H1 (cell line): ENCODE measurements at regions not wholly inside any gene's neighbourhood (a gene's known extent, or its start where the extent isn't known, plus 50 kb on each side); places are given as distances from the start of the nearest gene placed in this dataset.

Experiments
- CTCF ChIA-PET: fragments of 300-600 bp; sonication (Branson Sonifier 250); formaldehyde crosslinking; loops from one replicate; lab custom pipeline; 2021; ENCODE audit not compliant: partially characterized antibody; lab: Charles Lee
- POLR2A ChIA-PET: fragments of 300-600 bp; sonication (Branson Sonifier 250); formaldehyde crosslinking; loops from one replicate; lab custom pipeline; 2021; ENCODE audit warnings: inconsistent platforms; ENCODE audit not compliant: partially characterized antibody; lab: Charles Lee
- DNase-seq, 2 experiments: peaks; one replicate each; pipeline versions ENCODE4 v3.0.0 to v3.0.0-alpha.2; 2010 to 2022; ENCODE audit warnings: low spot score in 2 of 2, low read depth in 1 of 2, mixed read lengths in 1 of 2
- FAIRE-seq: peaks from 2 replicates; lab custom pipeline; 2011; peaks lifted over from hg19 to GRCh38; lab: Jason Lieb, UNC
- H2AFZ ChIP-seq: 2 replicates; pipeline ENCODE4 v1.8.1; 2012; ENCODE audit warnings: low read length, inconsistent platforms
- H2AK5ac ChIP-seq: 2 replicates; pipeline ENCODE4 v1.6.1; 2013; ENCODE audit warnings: low read depth, low read length
- H2BK120ac ChIP-seq: replicated peaks from 2 replicates; pipeline ENCODE3; 2013; ENCODE audit warnings: low read depth, low read length, inconsistent platforms
- H2BK12ac ChIP-seq: 2 replicates; pipeline ENCODE4 v1.6.1; 2013; ENCODE audit warnings: low read depth, low read length
- H2BK15ac ChIP-seq: 2 replicates; pipeline ENCODE4 v1.6.1; 2013; ENCODE audit warnings: low read length
- H2BK20ac ChIP-seq: 2 replicates; pipeline ENCODE4 v1.6.1; 2013; ENCODE audit warnings: low read length
- H2BK5ac ChIP-seq: 2 replicates; pipeline ENCODE4 v1.6.1; 2013; ENCODE audit warnings: low read depth, low read length
- H3K14ac ChIP-seq: 2 replicates; pipeline ENCODE4 v1.6.1; 2013; ENCODE audit warnings: inconsistent platforms; ENCODE audit not compliant: insufficient read length
- H3K18ac ChIP-seq: 2 replicates; pipeline ENCODE4 v1.6.1; 2013; ENCODE audit warnings: low read length; ENCODE audit errors: extremely low read depth
- H3K23ac ChIP-seq: 2 replicates; pipeline ENCODE4 v1.6.1; 2013; ENCODE audit warnings: inconsistent platforms; ENCODE audit not compliant: insufficient read length
- H3K23me2 ChIP-seq: 2 replicates; pipeline ENCODE4 v1.6.1; 2013; ENCODE audit warnings: low read depth, low read length
- H3K27ac ChIP-seq: 2 replicates; pipeline ENCODE4 v1.6.1; 2011; ENCODE audit warnings: low read depth, low read length, inconsistent platforms
- H3K27me3 ChIP-seq, 4 experiments: replicated peaks in 1 of 4; 1 replicate in 1 of 4; 2 replicates in 3 of 4; pipeline versions ENCODE4 v1.6.1 to v1.8.1; 2011 to 2013; ENCODE audit warnings: low read length in 3 of 4, mild to moderate bottlenecking in 3 of 4, inconsistent platforms in 2 of 4, mixed read lengths in 2 of 4, moderate library complexity in 1 of 4; ENCODE audit not compliant: control insufficient read depth in 3 of 4, insufficient read depth in 3 of 4; ENCODE audit errors: extremely low read depth in 1 of 4
- H3K36me3 ChIP-seq, 4 experiments: 2 replicates each; pipeline versions ENCODE4 v1.6.1 to v1.8.1; 2011 to 2013; ENCODE audit warnings: mild to moderate bottlenecking in 4 of 4, low read length in 3 of 4, moderate library complexity in 2 of 4, control low read depth in 1 of 4, inconsistent platforms in 1 of 4; ENCODE audit not compliant: insufficient read depth in 4 of 4, control insufficient read depth in 2 of 4
- H3K4ac ChIP-seq: replicated peaks from 2 replicates; pipeline ENCODE3; 2013; ENCODE audit warnings: low read length, low read depth, mixed read lengths, inconsistent platforms; ENCODE audit not compliant: insufficient read length
- H3K4me1 ChIP-seq, 4 experiments: replicated peaks in 1 of 4; 1 replicate in 1 of 4; 2 replicates in 3 of 4; pipeline versions ENCODE4 v1.6.1 to v1.8.1; 2011 to 2013; ENCODE audit warnings: low read length in 3 of 4, inconsistent platforms in 2 of 4, mixed read lengths in 1 of 4; ENCODE audit not compliant: insufficient read depth in 4 of 4, control insufficient read depth in 3 of 4
- H3K4me2 ChIP-seq, 2 experiments: 2 replicates each; pipeline versions ENCODE4 v1.6.1 to v1.8.1; 2011 to 2013; ENCODE audit warnings: low read depth in 2 of 2, low read length in 2 of 2, control low read depth in 1 of 2, inconsistent platforms in 1 of 2, mild to moderate bottlenecking in 1 of 2; ENCODE audit not compliant: insufficient read depth in 1 of 2
- H3K4me3 ChIP-seq, 4 experiments: fragments of 200-600, 300-600 bp in 1 of 4; sonication (generic), shearing (Covaris generic), sonication (Bioruptor Twin) in 1 of 4; 2 replicates each; pipeline versions ENCODE4 v1.5.1 to v1.8.1; 2011 to 2016; ENCODE audit warnings: low read length in 4 of 4, low read depth in 3 of 4, control low read depth in 2 of 4, inconsistent platforms in 2 of 4, mild to moderate bottlenecking in 2 of 4, mixed read lengths in 1 of 4, moderate library complexity in 1 of 4; ENCODE audit not compliant: insufficient read depth in 2 of 4; ENCODE audit errors: extremely low read depth in 1 of 4
- H3K56ac ChIP-seq: replicated peaks from 2 replicates; pipeline ENCODE3; 2013; ENCODE audit warnings: low read depth, mild to moderate bottlenecking, mixed read lengths, low read length, inconsistent platforms; ENCODE audit not compliant: insufficient read length
- H3K79me1 ChIP-seq: 2 replicates; pipeline ENCODE4 v1.6.1; 2013; ENCODE audit warnings: low read depth, low read length, control low read depth
- H3K79me2 ChIP-seq, 2 experiments: 2 replicates each; pipeline versions ENCODE4 v1.6.1 to v1.8.1; 2012 to 2013; ENCODE audit warnings: low read length in 2 of 2, mild to moderate bottlenecking in 2 of 2, inconsistent platforms in 1 of 2; ENCODE audit not compliant: insufficient read depth in 2 of 2, control insufficient read depth in 1 of 2
- H3K9ac ChIP-seq, 4 experiments: replicated peaks in 1 of 4; 1 replicate in 1 of 4; 2 replicates in 3 of 4; pipeline versions ENCODE4 v1.6.1 to v1.8.1; 2011 to 2013; ENCODE audit warnings: low read depth in 3 of 4, low read length in 3 of 4, control low read depth in 2 of 4, mild to moderate bottlenecking in 2 of 4, moderate library complexity in 2 of 4, inconsistent platforms in 1 of 4; ENCODE audit errors: extremely low read depth in 1 of 4
- H3K9me3 ChIP-seq, 2 experiments: 2 replicates each; pipeline versions ENCODE4 v1.6.1 to v1.8.1; 2012 to 2013; ENCODE audit warnings: mild to moderate bottlenecking in 2 of 2, moderate library complexity in 2 of 2, control low read depth in 1 of 2, inconsistent platforms in 1 of 2, low read depth in 1 of 2, low read length in 1 of 2, mixed read lengths in 1 of 2; ENCODE audit not compliant: insufficient read depth in 2 of 2
- H4K20me1 ChIP-seq, 2 experiments: replicated peaks in 1 of 2; 2 replicates each; pipeline versions ENCODE3 to v1.8.1; 2011 to 2013; ENCODE audit warnings: inconsistent platforms in 2 of 2, low read length in 2 of 2, mild to moderate bottlenecking in 1 of 2; ENCODE audit not compliant: insufficient read depth in 2 of 2, control insufficient read depth in 1 of 2
- H4K5ac ChIP-seq: 2 replicates; pipeline ENCODE4 v1.6.1; 2013; ENCODE audit warnings: low read length, low read depth, mixed read lengths, inconsistent platforms; ENCODE audit not compliant: insufficient read length
- H4K8ac ChIP-seq: 2 replicates; pipeline ENCODE4 v1.8.0; 2013; ENCODE audit warnings: mild to moderate bottlenecking, moderate library complexity, low read length, inconsistent platforms; ENCODE audit not compliant: insufficient read depth; ENCODE audit errors: extremely low read depth
- H4K91ac ChIP-seq: replicated peaks from 2 replicates; pipeline ENCODE3; 2013; ENCODE audit warnings: low read length, mixed read lengths, inconsistent platforms; ENCODE audit not compliant: insufficient read length
- BCL11A ChIP-seq, 2 experiments: IDR thresholded peaks; one replicate each; pipeline ENCODE4 v1.6.1; 2011; ENCODE audit warnings: low read depth in 2 of 2, low read length in 2 of 2, mild to moderate bottlenecking in 2 of 2
- CBX5 ChIP-seq: fragments of 300-800, 300-1000 bp; sonication (generic); IDR thresholded peaks from 2 replicates; pipeline ENCODE4 v1.7.1; 2016; ENCODE audit warnings: antibody characterized with exemption, low read length, low read depth
- CBX8 ChIP-seq: fragments of 300-800, 300-1000 bp; sonication (generic); IDR thresholded peaks from 2 replicates; pipeline ENCODE4 v1.7.1; 2016; ENCODE audit warnings: low read depth, low read length, borderline replicate concordance
- CHD1 ChIP-seq: IDR thresholded peaks from 2 replicates; pipeline ENCODE4 v1.6.1; 2012; ENCODE audit warnings: low read depth, low read length, improper control_type of control experiment
- CREB1 ChIP-seq: IDR thresholded peaks from 2 replicates; pipeline ENCODE4 v1.6.1; 2012; ENCODE audit warnings: inconsistent platforms
- EGR1 ChIP-seq: IDR thresholded peaks from 2 replicates; pipeline ENCODE4 v1.6.1; 2011; ENCODE audit warnings: low read depth, low read length, borderline replicate concordance
- EP300 ChIP-seq, 2 experiments: IDR thresholded peaks; 1 replicate in 1 of 2; 2 replicates in 1 of 2; pipeline ENCODE4 v1.6.1; 2011 to 2012; ENCODE audit warnings: low read depth in 2 of 2, low read length in 2 of 2, mild to moderate bottlenecking in 2 of 2, borderline replicate concordance in 1 of 2, inconsistent platforms in 1 of 2, moderate library complexity in 1 of 2
- FOSL1 ChIP-seq: IDR thresholded peaks from 2 replicates; pipeline ENCODE4 v1.6.1; 2011; ENCODE audit warnings: mild to moderate bottlenecking, low read depth, low read length, moderate library complexity; ENCODE audit not compliant: insufficient read depth
- JUN ChIP-seq: IDR thresholded peaks from 2 replicates; pipeline ENCODE4 v1.6.1; 2011; ENCODE audit warnings: low read depth, mild to moderate bottlenecking, improper control_type of control experiment, low read length
- NANOG ChIP-seq: IDR thresholded peaks from 2 replicates; pipeline ENCODE4 v1.6.1; 2011; ENCODE audit warnings: low read length, low read depth, mild to moderate bottlenecking, inconsistent platforms; ENCODE audit not compliant: insufficient read depth, poor library complexity, severe bottlenecking
- PHF8 ChIP-seq: fragments of 200-600 bp; sonication (generic); conservative IDR thresholded peaks from 2 replicates; pipeline ENCODE4 v1.7.1; 2012; ENCODE audit warnings: low read depth, mild to moderate bottlenecking, inconsistent platforms, low read length, moderate library complexity
- POLR2AphosphoS5 ChIP-seq: IDR thresholded peaks from 2 replicates; pipeline ENCODE4 v1.6.1; 2011; ENCODE audit warnings: low read depth, low read length
- SAP30 ChIP-seq: fragments of 300-600 bp; sonication (generic); IDR thresholded peaks from 2 replicates; pipeline ENCODE4 v1.7.1; 2012; ENCODE audit warnings: low read length, moderate library complexity, mild to moderate bottlenecking, inconsistent platforms; ENCODE audit not compliant: insufficient read depth, insufficient replicate concordance
- ZNF274 ChIP-seq: IDR thresholded peaks from 2 replicates; pipeline ENCODE4 v1.7.0; 2012; ENCODE audit warnings: low read length, borderline replicate concordance; ENCODE audit errors: extremely low read depth
- WGBS, 2 experiments: shearing (Covaris generic) in 1 of 2; methylation state at CpG; one replicate each; pipeline versions ENCODE4 v1.1.6 to v1.1.7; 2013 to 2015; ENCODE audit warnings: low lambda C conversion rate in 2 of 2, mixed read lengths in 2 of 2, inconsistent platforms in 1 of 2, low coverage in 1 of 2, missing lambda C conversion rate in 1 of 2; ENCODE audit not compliant: insufficient replicate concordance in 2 of 2, insufficient coverage in 1 of 2, insufficient read length in 1 of 2; ENCODE audit errors: extremely low coverage in 1 of 2, missing lambda C conversion rate in 1 of 2; 5-methylcytosine and 5-hydroxymethylcytosine counted together

DNA sequence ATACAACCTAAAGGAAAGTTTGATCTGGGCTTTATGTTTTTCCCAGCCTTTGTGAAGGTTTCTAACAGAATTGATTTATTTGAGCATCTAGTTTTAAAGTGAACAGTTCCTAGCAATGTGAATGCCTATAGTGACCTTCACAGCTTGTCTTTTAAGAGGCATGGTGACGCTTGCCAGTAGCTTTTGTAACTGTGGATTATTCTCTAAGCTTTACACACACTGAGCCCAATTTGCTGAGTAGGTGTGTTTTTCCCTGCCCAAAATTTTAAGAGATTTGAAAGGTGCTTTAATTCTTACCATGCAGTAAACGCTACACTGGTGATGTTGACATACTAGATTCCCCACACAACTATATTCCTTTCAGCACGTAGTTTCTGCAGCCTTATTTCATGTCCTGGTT lies 420.2 kb upstream of the AKR1E2 start:
- Histone ChIP-seq H4K20me1 (no peaks in the 10 kb centered on the region), H2BK12ac (no peak overlapping the region), H4K91ac (no peak overlapping the region), H3K79me2 (no peaks in the 10 kb centered on the region), H2BK15ac (no peak overlapping the region), H3K23me2 (no peaks in the 10 kb centered on the region), H4K8ac (no peak overlapping the region), H2AFZ (no peak overlapping the region), H3K4me1 (no peaks in the 10 kb centered on the region), H3K36me3 (no peaks in the 10 kb centered on the region), H4K5ac (no peak overlapping the region), H3K27me3 (no peaks in the 10 kb centered on the region), H3K4ac (no peak overlapping the region), H3K14ac (no peak overlapping the region), H3K56ac (no peak overlapping the region), H3K79me1 (no peaks in the 10 kb centered on the region), H3K4me3 (no peak overlapping the region), H3K18ac (no peak overlapping the region), H3K27ac (no peak overlapping the region), H2AK5ac (no peak overlapping the region), H3K9ac (no peak overlapping the region), H3K9me3 (no peaks in the 10 kb centered on the region), H3K23ac (no peak overlapping the region), H2BK5ac (no peak overlapping the region), H2BK120ac (no peak overlapping the region), H2BK20ac (no peak overlapping the region), H3K4me2 (no peak overlapping the region)
- DNase-seq (no peak), FAIRE-seq (no peak)
- TF ChIP-seq CHD1 (no peak), POLR2AphosphoS5 (no peak), EGR1 (no peak), CREB1 (no peak), ZNF274 (no peak), FOSL1 (no peak), CBX8 (no peak), CBX5 (no peak), EP300 (IDR thresholded peaks at IDR 0.05; ENCODE audit: borderline replicate concordance in 1 of 2, low read depth in 2 of 2, low read length in 2 of 2) (no peak), PHF8 (no peak), NANOG (no peak), JUN (no peak), BCL11A (IDR thresholded peaks at IDR 0.05; ENCODE audit: low read depth in 2 of 2, low read length in 2 of 2) (no peak), SAP30 (no peak)
- ChIA-PET POLR2A (no interaction called here), CTCF (interaction anchor here (0.8 kb wide), 1 partner anchor 871 kb away, joined by 3 read pairs; no protein-coding TSS in a partner anchor)
- 91% methylated on average over 3 of the region's 3 CpGs; no CpG with 5 or more reads in 1 of the 2 experiments for WGBS, 2 experiments
